ENCODE measurements at regions not wholly inside any gene's neighbourhood (a gene's known extent, or its start where the extent isn't known, plus 50 kb on each side); places are given as distances from the start of the nearest gene placed in this dataset.
A peak's percentile ranks its signal among the peaks of the same experiment; 100 is the strongest.

DNA sequence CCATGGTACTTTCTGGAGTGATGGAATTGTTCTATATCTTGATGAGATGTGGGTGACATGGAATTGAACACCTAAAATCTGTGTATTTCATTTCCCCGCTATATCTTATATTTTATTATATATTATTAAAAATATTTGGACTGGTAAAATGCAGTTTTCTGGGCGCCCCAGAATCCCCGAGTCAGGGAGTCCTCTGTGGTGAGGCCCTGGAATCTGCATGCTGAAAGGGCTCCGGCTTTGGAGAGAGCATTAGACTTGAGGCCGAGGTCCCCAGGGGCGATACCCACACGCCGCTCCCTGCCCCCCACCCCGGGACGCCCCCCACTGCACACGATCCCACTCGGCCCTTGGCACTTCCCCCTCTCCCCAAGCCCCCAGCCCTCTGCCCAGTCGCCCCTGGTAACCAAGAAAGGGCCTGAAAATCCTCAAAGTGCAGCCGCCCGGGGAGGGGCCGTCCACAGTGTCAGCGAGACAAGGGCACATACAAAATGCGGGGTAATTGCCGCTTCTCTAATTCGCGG lies 126.0 kb downstream of the ZFP36L2 start:
- Histone ChIP-seq H3K4me3 (peak overlapping the region; percentile 44 to 65), H3K27me3 (no peaks in the 10 kb centered on the region), H3K9me3 (no peaks in the 10 kb centered on the region), H3K4me1 (peaks cover 23 to 33% of the 10 kb centered on the region in 2 donors), H3K27ac (peak overlapping the region; percentile 94 to 95), H3K36me3 (no peaks in the 10 kb centered on the region)
- no peak for DNase-seq (ENCODE audit: low spot score in 2 of 2)
- TF ChIP-seq, protein P1, sequence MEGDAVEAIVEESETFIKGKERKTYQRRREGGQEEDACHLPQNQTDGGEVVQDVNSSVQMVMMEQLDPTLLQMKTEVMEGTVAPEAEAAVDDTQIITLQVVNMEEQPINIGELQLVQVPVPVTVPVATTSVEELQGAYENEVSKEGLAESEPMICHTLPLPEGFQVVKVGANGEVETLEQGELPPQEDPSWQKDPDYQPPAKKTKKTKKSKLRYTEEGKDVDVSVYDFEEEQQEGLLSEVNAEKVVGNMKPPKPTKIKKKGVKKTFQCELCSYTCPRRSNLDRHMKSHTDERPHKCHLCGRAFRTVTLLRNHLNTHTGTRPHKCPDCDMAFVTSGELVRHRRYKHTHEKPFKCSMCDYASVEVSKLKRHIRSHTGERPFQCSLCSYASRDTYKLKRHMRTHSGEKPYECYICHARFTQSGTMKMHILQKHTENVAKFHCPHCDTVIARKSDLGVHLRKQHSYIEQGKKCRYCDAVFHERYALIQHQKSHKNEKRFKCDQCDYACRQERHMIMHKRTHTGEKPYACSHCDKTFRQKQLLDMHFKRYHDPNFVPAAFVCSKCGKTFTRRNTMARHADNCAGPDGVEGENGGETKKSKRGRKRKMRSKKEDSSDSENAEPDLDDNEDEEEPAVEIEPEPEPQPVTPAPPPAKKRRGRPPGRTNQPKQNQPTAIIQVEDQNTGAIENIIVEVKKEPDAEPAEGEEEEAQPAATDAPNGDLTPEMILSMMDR (IDR thresholded peaks at IDR 0.05), result no peak
- intact Hi-C loops (cut with DNase I), result loop anchor here (2.0 to 5.0 kb wide), 2 partner anchors 14 to 127 kb away; partner anchors contain the start of gene ZFP36L2

DNA sequence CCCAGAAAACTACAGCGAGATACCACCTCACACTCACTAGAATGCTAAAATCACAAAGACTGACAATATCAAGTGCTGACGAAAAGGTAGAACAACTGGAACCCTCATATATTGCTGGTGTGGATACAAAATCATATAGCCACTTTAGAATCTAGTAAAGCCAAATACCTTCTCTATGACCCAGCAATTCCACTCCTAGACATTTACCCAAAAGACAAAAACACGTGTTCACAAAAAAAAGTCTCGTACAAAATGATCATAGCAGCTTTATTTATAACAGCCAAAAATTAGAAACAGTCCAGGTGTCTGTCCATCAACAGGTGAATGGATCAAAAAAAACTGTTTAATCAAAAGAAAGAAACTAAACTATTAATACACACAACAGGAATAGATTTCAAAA lies 126.6 kb downstream of the ZFP36L2 start:
- H3K27ac ChIP-seq, result peak overlapping the region; percentile 11 to 94
- no peaks in the 10 kb centered on the region for H3K9me3 ChIP-seq
- no peaks in the 10 kb centered on the region for H3K27me3 ChIP-seq
- intact Hi-C loops (cut with DNase I), result loop anchor here (2.0 to 5.0 kb wide), 2 partner anchors 13 to 128 kb away; partner anchors contain the start of gene ZFP36L2
- H3K36me3 ChIP-seq, result no peaks in the 10 kb centered on the region
- no peak overlapping the region for H3K4me3 ChIP-seq
- DNase-seq (ENCODE audit: low spot score in 2 of 2), result no peak
- TF ChIP-seq, protein P1 (IDR thresholded peaks at IDR 0.05), result no peak
- peaks cover 21 to 33% of the 10 kb centered on the region in 2 donors for H3K4me1 ChIP-seq

DNA sequence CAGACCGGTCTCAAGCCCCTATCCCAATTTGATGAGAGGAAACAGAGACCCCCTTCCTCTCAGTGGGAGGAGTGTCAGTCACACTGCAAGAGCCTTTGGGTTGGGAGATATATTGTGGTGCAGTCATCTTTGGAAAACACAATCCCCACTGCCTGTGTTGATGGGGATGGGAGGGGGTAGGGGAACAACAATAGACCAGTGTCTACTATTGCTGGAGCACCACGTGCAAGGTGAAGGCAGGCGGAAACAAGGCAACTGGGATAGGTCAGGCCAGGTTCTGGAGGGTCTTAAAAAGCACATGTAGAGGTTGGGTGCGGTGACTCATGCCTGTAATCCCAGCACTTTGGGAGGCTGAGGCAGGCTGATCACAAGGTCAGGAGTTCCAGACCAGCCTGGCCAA lies 127.9 kb downstream of the ZFP36L2 start:
- Histone ChIP-seq H3K27me3 (no peaks in the 10 kb centered on the region), H3K4me3 (no peak overlapping the region), H3K36me3 (no peaks in the 10 kb centered on the region), H3K9me3 (no peaks in the 10 kb centered on the region), H3K4me1 (peaks cover 21 to 33% of the 10 kb centered on the region in 2 donors), H3K27ac (peak overlapping the region; percentile 48 to 63)
- intact Hi-C loops (cut with DNase I), result no loop called here
- no peak for DNase-seq (ENCODE audit: low spot score in 2 of 2)
- TF ChIP-seq, protein P1 (IDR thresholded peaks at IDR 0.05), result no peak

DNA sequence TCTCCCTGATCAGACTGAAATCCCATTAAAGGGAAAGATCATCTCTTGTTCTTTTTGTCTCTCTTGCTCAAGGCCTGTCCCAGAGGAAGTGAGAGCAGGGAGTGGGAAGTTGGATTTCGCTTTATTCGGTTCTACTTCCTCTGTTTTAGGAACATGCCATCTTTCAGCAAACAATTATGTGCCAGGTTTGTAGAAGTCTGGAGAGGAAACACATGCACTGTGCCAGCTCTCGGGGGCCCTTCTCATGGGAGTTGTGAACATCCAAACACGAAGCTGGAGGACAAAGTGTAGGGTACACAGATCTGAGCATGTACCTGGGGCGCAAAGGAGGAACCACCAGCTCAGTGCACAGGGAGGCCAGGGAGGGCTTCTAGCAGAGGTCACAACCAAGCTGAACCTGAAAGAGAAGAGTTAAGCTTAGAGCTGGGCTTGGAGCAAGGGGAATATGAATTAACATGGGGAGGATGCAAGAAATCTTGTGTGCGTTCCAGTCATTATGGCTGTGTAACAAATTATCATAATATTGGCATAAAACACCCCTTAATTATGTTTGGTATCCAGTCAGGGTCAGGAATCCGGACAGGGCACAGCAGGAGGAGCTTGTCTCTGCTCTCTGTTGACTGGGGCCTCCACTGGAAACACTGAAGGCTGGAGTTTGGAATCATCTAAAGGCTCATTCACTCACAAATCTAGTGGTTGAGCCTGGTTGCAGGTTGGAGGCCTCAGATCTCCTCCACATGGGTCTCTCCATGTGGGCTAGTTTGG lies 128.6 kb downstream of the ZFP36L2 start:
- intact Hi-C loops (cut with DNase I), result no loop called here
- Histone ChIP-seq H3K27me3 (no peaks in the 10 kb centered on the region), H3K36me3 (no peaks in the 10 kb centered on the region), H3K4me3 (no peak overlapping the region), H3K9me3 (no peaks in the 10 kb centered on the region), H3K4me1 (peaks cover 19 to 30% of the 10 kb centered on the region in 2 donors), H3K27ac (peak overlapping the region; percentile 48 to 63)
- no peak for DNase-seq (ENCODE audit: low spot score in 2 of 2)
- TF ChIP-seq, protein P1 (IDR thresholded peaks at IDR 0.05), result no peak

DNA sequence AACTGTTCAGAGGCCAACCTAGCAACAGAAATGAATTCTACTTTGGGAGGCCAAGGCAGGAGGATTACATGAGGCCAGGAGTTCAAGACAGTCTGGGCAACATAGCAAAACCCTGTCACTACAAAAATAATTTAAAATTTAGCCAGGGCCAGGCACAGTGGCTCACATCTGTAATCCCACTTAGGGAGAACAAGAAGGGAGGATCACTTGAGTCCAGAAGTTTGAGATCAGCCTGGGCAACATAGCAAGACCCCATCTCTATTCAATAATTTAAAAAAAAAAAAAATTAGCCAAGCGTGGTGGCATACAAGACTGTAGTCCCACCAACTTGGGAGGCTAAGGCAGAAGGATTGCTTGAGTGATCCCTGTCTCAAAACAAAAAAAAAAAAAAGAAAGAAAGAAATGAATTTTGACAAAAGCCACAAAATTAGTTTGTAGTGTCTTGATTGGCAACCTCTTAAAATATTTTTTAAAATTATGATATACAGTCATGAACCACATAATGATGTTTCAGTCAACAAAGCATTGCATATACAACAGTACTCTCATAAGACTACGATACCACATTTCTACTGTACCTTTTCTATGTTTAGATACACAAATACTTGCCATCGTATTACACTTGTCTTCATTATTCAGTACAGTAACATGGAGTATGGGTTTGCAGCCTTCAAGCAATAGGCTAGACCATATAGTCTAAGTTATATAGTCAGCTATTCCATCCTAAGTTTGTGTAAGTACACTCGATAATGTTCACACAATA lies 130.7 kb downstream of the ZFP36L2 start:
- intact Hi-C loops (cut with DNase I), result no loop called here
- peaks cover 3 to 10% of the 10 kb centered on the region in 2 donors for H3K4me1 ChIP-seq
- TF ChIP-seq, protein P1 (IDR thresholded peaks at IDR 0.05), result no peak

More for the DNA sequence above, 130.7 kb downstream of the ZFP36L2 start:
- Histone ChIP-seq H3K27me3 (no peaks in the 10 kb centered on the region), H3K9me3 (peaks cover 0 to 5% of the 10 kb centered on the region in 2 donors), H3K36me3 (no peaks in the 10 kb centered on the region), H3K4me3 (no peak overlapping the region), H3K27ac (no peak overlapping the region)
- no peak for DNase-seq (ENCODE audit: low spot score in 2 of 2)

All from ascending aorta (tissue), 2 donors.